Mesenteric fat pad (tissue), 1 donor: ENCODE measurements at regions not wholly inside any gene's neighbourhood (a gene's known extent, or its start where the extent isn't known, plus 50 kb on each side); places are given as distances from the start of the nearest gene placed in this dataset.

Source experiments
- DNase-seq: peaks from one replicate; pipeline ENCODE4 v3.0.0-alpha.2; 2020; ENCODE audit warnings: low spot score
- donor health status: DM: yes; HTN: yes; CAD: no.

- no peak for DNase-seq
Measured at GRCh38 chr10:10479465-10479864, 538.2 kb upstream of the CELF2 start.

GRCh38 chr10:10482613-10483012, 535.1 kb upstream of the CELF2 start:
- DNase-seq = no peak

DNA sequence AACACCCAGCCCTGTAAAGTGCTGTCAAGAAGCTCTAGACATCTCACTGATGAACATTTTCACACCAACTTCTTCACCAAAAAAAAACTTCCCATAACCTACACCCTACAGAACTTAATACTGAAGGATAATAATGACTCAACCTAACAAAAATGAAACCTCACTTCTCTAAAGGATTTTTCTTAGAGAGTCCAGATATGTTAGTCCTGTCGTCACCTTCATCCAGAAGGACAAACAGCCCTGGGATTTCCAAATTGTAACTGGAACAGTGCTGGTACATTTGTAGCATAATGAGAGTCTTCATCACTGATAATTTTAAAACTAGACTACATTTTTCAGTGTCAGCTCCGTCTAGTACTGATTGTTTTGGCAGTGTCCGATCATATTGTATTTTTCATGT, 528.6 kb upstream of the CELF2 start:
- no peak for DNase-seq

- DNase-seq = no peak
Measured at GRCh38 chr10:10489805-10490571, 527.7 kb upstream of the CELF2 start.

- DNase-seq = no peak
Measured at GRCh38 chr10:10490581-10490980, 527.1 kb upstream of the CELF2 start.

- no peak for DNase-seq
Measured at GRCh38 chr10:10492420-10492819, 525.3 kb upstream of the CELF2 start.

- DNase-seq = no peak
Measured at GRCh38 chr10:10493833-10494232, 523.8 kb upstream of the CELF2 start.

GRCh38 chr10:10497245-10497644, 520.4 kb upstream of the CELF2 start:
- DNase-seq = no peak

GRCh38 chr10:10498781-10499180, 518.9 kb upstream of the CELF2 start:
- DNase-seq = no peak

- DNase-seq = no peak
Measured at GRCh38 chr10:10499839-10500238, 517.8 kb upstream of the CELF2 start.

DNA sequence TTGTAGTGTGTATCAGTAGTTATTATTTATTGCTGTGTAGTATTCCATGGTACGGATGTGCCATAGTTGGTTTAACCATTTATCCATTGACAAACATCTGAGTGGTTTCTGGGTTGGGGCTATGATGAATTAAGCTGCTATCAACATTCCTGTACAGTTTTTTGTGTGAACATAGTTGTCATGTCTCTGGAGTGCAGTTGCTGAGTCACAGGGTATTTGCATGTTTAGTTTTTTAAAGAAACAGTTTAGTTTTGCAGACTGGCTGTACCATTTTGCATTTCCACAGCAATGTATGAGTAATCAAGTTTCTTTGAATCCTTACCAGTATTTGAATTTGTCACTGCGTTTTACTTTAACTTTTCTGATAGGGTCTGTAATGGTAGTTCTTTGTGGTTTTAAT, 516.7 kb upstream of the CELF2 start:
- DNase-seq = no peak

GRCh38 chr10:10503772-10504171, 513.9 kb upstream of the CELF2 start:
- DNase-seq = no peak

- no peak for DNase-seq
Measured at GRCh38 chr10:10508211-10508610, 509.5 kb upstream of the CELF2 start.

DNA sequence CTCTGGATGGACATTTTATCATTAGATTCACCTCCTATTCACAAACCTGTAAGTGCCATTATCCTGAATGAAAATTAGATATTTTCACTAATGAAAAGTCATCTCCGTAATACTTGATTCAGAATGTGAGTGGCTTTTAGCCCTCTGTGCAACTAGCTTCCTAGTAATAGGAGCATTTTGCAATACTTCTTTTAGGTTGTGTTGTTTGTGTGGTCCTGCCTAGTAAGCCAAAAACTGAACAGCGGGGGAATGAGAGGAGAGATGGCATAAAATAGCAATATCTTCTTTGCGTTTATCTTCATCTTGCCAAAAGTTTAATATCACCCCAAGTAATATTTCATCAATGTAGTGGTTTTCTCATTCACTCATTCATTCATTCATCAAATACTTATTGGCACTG, 507.5 kb upstream of the CELF2 start:
- DNase-seq = no peak

- no peak for DNase-seq
Measured at GRCh38 chr10:10513067-10513466, 504.6 kb upstream of the CELF2 start.

GRCh38 chr10:10513898-10514297, 503.8 kb upstream of the CELF2 start:
- DNase-seq = no peak

GRCh38 chr10:10514797-10515196, 502.9 kb upstream of the CELF2 start:
- DNase-seq = no peak

- no peak for DNase-seq
Measured at GRCh38 chr10:10515479-10516204, 502.0 kb upstream of the CELF2 start.

GRCh38 chr10:10516346-10517130, 501.1 kb upstream of the CELF2 start:
- DNase-seq = no peak

GRCh38 chr10:10517866-10518265, 499.8 kb upstream of the CELF2 start:
- no peak for DNase-seq

GRCh38 chr10:10519674-10520073, 498.0 kb upstream of the CELF2 start:
- no peak for DNase-seq
